ENCODE measurements at regions not wholly inside any gene's neighbourhood (a gene's known extent, or its start where the extent isn't known, plus 50 kb on each side); places are given as distances from the start of the nearest gene placed in this dataset.

DNA sequence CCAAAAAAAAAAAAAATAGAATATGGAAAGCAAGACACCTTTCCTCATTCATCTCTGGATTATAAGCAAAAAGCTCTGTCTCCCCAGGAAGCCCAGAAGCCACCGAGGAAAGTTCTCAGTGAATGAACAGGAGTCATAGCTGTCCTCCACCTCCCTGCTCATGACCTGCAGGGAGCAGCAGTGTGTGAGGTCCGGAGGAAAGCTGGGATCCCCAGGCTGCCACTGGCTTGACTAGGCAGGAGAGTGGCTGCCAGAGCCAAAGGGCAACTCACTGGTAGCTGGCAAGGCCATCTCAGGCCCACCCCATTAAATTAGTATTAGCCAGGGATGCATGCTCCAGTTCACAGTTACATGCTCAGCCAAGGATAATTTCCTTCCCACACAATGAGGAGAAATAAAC, 191.6 kb upstream of the STT3B start:
- TF ChIP-seq, protein P1, sequence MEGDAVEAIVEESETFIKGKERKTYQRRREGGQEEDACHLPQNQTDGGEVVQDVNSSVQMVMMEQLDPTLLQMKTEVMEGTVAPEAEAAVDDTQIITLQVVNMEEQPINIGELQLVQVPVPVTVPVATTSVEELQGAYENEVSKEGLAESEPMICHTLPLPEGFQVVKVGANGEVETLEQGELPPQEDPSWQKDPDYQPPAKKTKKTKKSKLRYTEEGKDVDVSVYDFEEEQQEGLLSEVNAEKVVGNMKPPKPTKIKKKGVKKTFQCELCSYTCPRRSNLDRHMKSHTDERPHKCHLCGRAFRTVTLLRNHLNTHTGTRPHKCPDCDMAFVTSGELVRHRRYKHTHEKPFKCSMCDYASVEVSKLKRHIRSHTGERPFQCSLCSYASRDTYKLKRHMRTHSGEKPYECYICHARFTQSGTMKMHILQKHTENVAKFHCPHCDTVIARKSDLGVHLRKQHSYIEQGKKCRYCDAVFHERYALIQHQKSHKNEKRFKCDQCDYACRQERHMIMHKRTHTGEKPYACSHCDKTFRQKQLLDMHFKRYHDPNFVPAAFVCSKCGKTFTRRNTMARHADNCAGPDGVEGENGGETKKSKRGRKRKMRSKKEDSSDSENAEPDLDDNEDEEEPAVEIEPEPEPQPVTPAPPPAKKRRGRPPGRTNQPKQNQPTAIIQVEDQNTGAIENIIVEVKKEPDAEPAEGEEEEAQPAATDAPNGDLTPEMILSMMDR (conservative IDR thresholded peaks at IDR 0.05; ENCODE audit: control insufficient read depth, insufficient read depth, low read depth, low read length), result peak; percentile 10
- DNase-seq (ENCODE audit: low read depth), result no peak
- H3K4me3 ChIP-seq (ENCODE audit: control insufficient read depth, low read depth, low read length), result no peak overlapping the region

DNA sequence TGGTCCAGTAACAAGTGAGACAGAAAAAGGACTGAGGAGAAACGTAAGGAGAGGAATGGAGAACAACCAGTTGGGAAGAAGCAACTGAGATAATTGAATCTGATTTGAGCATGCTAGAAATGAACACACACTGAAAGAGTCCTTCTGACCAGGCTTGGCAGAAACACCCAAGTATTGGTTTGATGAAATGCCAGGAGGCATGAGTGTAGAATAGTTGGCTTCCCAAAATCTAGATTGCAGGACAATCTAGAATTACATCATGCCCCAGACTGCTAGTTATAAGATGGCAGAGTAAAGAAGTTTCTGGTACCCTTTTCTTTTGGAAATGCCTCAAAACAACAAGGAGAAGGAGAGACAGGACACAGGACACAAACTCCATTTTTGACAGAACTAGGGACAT, 189.7 kb upstream of the STT3B start:
- TF ChIP-seq, protein P1 (conservative IDR thresholded peaks at IDR 0.05; ENCODE audit: control insufficient read depth, insufficient read depth, low read depth, low read length), result no peak
- DNase-seq (ENCODE audit: low read depth), result peak; percentile 59
- H3K4me3 ChIP-seq (ENCODE audit: control insufficient read depth, low read depth, low read length), result no peak overlapping the region

- DNase-seq (ENCODE audit: low read depth), result no peak
Observed at GRCh38 chr3:31345581-31345980, 187.1 kb upstream of the STT3B start.

GRCh38 chr3:31346542-31346979, 186.2 kb upstream of the STT3B start:
- no peak for DNase-seq (ENCODE audit: low read depth)
- H3K4me3 ChIP-seq (ENCODE audit: control insufficient read depth, low read depth, low read length), result no peak overlapping the region
- TF ChIP-seq, protein P1 (conservative IDR thresholded peaks at IDR 0.05; ENCODE audit: control insufficient read depth, insufficient read depth, low read depth, low read length), result no peak

More at GRCh38 chr3:31345581-31345980, 187.1 kb upstream of the STT3B start:
- no peak overlapping the region for H3K4me3 ChIP-seq (ENCODE audit: control insufficient read depth, low read depth, low read length)
- TF ChIP-seq, protein P1 (conservative IDR thresholded peaks at IDR 0.05; ENCODE audit: control insufficient read depth, insufficient read depth, low read depth, low read length), result no peak

GRCh38 chr3:31349001-31349748, 183.6 kb upstream of the STT3B start:
- no peak for DNase-seq (ENCODE audit: low read depth)
- TF ChIP-seq, protein P1 (conservative IDR thresholded peaks at IDR 0.05; ENCODE audit: control insufficient read depth, insufficient read depth, low read depth, low read length), result no peak
- H3K4me3 ChIP-seq (ENCODE audit: control insufficient read depth, low read depth, low read length), result no peak overlapping the region

- no peak for DNase-seq (ENCODE audit: low read depth)
- H3K4me3 ChIP-seq (ENCODE audit: control insufficient read depth, low read depth, low read length), result no peak overlapping the region
- TF ChIP-seq, protein P1 (conservative IDR thresholded peaks at IDR 0.05; ENCODE audit: control insufficient read depth, insufficient read depth, low read depth, low read length), result no peak
Observed at GRCh38 chr3:31350307-31350706, 182.4 kb upstream of the STT3B start.

All from fibroblast of mammary gland (primary cell).